Stimulated activated CD4-positive, alpha-beta T cell treated with anti-CD3 and anti-CD28 coated beads, Interleukin-4, amount 100 ng/mL, for 48 hours (primary cell): ENCODE measurements at regions not wholly inside any gene's neighbourhood (a gene's known extent, or its start where the extent isn't known, plus 50 kb on each side); places are given as distances from the start of the nearest gene placed in this dataset.

Experiments used
- DNase-seq, 2 donors: peaks; one replicate each; pipeline ENCODE4 v3.0.0-alpha.2; 2020; ENCODE audit warnings: low read depth in 2 of 2

DNA sequence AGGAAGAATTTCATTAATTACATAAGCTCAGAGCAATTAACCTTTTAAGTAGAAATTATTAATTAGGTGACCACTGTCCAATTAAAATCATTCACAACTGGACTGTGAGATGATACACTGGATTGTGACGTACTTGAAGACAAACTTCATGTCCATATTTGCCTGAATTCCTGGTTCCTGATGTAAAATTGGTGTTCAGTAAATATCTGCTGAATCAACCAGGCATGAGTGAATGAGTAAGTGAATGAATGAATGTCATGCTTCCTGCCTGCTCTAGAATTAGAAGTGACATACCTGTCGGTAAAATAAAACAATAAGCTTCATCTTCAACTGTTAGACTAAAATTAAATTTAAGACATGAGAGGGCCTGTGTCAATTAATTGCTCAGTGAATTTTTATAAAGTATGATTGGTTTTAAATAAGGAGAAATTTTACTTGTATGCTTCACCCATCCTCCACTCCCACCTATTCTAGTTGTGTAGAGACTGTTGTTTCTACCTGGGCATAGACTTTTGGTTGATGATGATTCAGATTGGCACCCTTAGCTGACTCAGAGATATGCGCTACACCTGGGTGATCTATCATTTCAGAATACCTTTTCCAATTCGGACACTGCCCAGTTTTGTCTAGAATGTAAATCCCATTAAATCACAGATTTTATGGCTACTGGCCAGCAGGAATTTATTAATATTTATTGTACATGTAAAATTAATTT, 56.9 kb upstream of the PTGS2 start:
- DNase-seq: no peak

DNA sequence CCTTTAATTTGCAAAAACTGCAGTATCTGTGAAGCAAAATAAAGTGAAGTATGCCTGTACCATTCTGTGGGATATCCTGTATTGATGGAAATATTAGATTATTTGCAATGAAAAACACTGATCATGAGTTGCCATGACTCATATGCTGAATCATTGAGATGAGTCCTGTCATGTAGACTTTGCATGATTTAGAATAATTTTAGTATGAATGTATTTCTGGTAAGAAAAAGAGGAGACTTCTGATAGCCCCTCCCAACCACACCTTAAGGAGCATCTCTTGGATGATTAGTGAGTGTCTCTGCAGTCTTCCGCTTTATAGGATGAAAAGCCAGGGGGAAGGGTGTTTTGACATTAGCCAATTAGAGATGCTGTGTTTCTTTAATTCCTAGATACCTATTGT, 55.2 kb upstream of the PTGS2 start:
- no peak for DNase-seq

DNA sequence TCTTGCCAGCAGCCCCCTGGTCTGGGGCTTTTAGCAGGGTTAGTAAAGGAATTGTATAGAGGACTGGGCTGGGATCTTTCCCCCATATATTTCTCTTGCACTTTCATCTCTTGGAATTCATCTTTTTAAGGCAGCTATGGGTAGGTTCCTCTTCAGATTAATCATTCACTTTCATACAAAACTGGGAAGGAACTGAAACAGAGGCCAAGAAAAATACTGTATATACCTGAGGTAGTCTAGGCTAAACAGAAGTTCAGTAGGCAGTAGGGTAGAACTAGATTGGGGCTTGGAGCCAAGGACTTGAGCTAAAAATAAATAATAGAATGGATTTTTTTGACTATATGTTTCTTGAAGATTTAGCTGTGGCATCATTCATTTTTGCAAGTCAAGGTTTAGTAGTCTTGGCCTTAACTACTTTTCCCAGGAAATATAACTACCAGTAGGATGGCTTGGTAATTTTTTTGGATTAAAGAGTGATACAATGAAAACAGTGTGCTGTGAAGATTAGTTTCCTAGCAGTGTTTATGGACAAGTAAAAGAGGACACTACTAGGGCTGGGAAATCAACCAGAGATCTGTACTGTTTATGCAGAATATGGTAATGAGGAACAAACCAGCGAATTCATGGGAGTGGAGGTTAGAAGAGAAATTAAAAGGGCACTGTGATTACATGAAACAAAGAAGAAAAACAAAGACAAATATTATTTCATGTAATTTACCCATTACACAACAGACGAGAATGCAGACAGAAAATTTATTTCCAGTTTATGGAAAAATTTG, 50.9 kb upstream of the PTGS2 start:
- no peak for DNase-seq
